ENCODE measurements at regions not wholly inside any gene's neighbourhood (a gene's known extent, or its start where the extent isn't known, plus 50 kb on each side); places are given as distances from the start of the nearest gene placed in this dataset.

DNA sequence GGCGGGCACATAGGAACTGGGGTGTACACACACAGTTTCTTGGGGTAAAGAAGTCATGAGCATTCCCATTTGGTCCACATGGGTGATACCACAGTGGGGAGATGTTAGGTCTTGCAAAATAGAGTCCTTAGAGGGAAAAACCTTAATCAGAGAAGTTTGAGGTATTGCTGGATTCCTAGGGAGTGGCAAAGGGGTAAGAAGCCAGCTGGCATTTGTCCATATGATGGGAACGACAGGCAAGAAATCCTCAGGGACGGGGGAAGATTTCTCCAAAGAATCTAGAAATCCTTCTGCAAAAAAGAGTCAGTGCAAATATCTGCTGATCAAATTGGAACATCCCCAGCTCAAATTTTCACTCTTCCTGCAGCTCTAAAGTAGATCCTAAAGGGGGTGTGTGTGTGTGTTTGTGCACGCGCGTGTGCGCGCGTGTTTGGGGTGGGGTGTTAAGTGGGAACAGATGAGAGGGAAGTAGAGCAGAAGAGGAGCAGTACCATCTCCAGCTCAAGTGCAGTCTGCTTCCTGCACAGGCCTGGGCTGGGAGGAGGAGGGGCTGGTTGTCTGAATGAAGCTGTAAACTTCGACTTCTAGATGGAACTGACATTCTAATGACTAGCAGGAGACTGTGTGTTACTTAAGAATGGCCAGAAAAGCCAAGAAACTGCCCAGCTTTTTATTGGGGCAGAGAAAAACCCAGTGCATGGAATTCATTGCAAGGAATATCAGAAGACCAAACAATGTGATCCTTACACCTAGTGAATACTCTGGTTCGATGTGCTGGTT lies 168.0 kb downstream of the SPP2 start:
- Histone ChIP-seq H3K36me3 (no peaks in the 10 kb centered on the region), H3K27ac (no peak overlapping the region), H3K27me3 (peaks cover 0 to 18% (median 13%) of the 10 kb centered on the region in 7 donors), H3K4me3 (no peak overlapping the region), H3K4me1 (no peaks in the 10 kb centered on the region), H3K9me3 (no peaks in the 10 kb centered on the region)
- DNase-seq (no peak), ATAC-seq (no peak)
- WGBS, 2 donors = 49 to 50% methylated on average over 11 of the region's 11 CpGs
- intact Hi-C loops (cut with DNase I) = no loop called here
- TF ChIP-seq, protein P1, sequence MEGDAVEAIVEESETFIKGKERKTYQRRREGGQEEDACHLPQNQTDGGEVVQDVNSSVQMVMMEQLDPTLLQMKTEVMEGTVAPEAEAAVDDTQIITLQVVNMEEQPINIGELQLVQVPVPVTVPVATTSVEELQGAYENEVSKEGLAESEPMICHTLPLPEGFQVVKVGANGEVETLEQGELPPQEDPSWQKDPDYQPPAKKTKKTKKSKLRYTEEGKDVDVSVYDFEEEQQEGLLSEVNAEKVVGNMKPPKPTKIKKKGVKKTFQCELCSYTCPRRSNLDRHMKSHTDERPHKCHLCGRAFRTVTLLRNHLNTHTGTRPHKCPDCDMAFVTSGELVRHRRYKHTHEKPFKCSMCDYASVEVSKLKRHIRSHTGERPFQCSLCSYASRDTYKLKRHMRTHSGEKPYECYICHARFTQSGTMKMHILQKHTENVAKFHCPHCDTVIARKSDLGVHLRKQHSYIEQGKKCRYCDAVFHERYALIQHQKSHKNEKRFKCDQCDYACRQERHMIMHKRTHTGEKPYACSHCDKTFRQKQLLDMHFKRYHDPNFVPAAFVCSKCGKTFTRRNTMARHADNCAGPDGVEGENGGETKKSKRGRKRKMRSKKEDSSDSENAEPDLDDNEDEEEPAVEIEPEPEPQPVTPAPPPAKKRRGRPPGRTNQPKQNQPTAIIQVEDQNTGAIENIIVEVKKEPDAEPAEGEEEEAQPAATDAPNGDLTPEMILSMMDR (IDR thresholded peaks at IDR 0.05) = no peak

DNA sequence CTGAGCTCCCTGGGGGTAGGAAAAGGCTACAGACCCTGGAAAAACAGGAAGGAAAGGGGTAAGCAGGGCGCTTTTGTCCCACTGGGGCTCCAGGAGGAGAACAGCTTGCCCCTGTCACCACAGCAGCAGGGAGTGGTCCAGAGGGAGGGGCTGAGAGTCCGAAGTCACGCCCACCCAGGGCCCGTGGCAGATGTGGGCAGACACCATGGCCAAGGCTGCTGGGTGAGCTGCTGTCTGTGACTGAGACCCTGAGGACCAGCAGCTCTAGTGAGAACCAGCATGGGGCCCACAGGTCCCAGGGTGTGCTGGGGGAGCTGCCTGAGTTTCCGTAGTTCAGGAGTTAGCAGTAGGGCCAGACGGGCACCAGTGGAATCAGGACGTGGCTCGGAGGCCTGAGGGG lies 162.0 kb downstream of the SPP2 start:
- H3K4me1 ChIP-seq = peaks cover 0 to 10% (median 0%) of the 10 kb centered on the region in 9 donors
- no peak for DNase-seq
- intact Hi-C loops (cut with DNase I) = no loop called here
- peak in 3 of 8 donors; percentile 12 to 30 (median 29) for ATAC-seq
- H3K4me3 ChIP-seq = no peak overlapping the region
- no peak overlapping the region for H3K27ac ChIP-seq
- H3K36me3 ChIP-seq = no peaks in the 10 kb centered on the region
- peaks cover 0 to 14% (median 10%) of the 10 kb centered on the region in 7 donors for H3K27me3 ChIP-seq
- peaks cover 0 to 3% (median 0%) of the 10 kb centered on the region in 11 donors for H3K9me3 ChIP-seq
- WGBS, 2 donors = 65 to 71% methylated on average over 8 of the region's 8 CpGs
- TF ChIP-seq, protein P1 (IDR thresholded peaks at IDR 0.05) = no peak

DNA sequence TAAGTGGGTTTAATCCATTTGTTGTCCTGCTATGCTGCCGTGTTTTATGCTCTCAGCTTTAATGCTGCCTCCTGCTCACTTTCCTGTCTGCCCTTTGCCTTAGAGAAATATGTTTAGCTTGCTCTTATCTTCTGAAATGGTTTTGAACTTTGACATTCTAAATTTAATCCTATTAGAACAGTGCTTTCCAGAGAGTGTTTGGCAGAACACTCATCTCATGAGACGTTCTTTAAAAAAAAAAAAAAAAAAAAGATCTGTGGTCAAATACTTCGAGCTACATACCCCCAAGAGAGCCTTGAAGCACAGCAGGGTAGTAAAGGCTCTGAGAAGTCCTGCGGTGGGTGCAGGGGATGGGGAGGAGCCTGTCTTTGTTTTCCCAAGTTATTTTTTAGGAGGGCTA lies 161.3 kb downstream of the SPP2 start:
- DNase-seq = no peak
- Histone ChIP-seq H3K9me3 (peaks cover 0 to 7% (median 0%) of the 10 kb centered on the region in 11 donors), H3K36me3 (no peaks in the 10 kb centered on the region), H3K27ac (no peak overlapping the region), H3K27me3 (peaks cover 0 to 13% (median 4%) of the 10 kb centered on the region in 7 donors), H3K4me1 (peaks cover 0 to 10% (median 0%) of the 10 kb centered on the region in 9 donors), H3K4me3 (no peak overlapping the region)
- WGBS, 2 donors = 22 to 28% methylated on average over 4 of the region's 4 CpGs
- TF ChIP-seq, protein P1 (IDR thresholded peaks at IDR 0.05) = no peak
- peak in 2 of 8 donors; percentile 41 to 70 for ATAC-seq
- intact Hi-C loops (cut with DNase I) = no loop called here

DNA sequence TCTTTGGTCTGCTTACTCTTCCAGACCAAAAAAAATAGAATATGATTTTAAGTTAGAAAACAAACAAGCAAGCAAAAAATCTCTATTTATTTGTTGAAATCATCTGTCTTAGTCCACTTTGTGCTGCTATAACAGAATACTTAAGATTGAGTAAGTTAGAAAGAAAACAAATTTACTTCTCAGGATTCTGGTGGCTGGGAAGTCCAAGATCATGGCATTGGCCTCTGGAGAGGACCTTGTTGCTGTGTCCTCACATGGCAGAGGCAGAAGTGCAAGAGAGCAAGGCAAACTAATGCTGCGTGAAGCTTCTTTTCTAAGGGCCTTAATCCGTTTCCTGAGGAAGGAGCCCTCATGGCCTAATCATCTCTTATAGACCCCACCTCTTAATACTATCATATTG lies 156.2 kb downstream of the SPP2 start:
- ATAC-seq (no peak), DNase-seq (no peak)
- Histone ChIP-seq H3K27me3 (no peaks in the 10 kb centered on the region), H3K4me3 (no peak overlapping the region), H3K36me3 (no peaks in the 10 kb centered on the region), H3K9me3 (peaks cover 0 to 11% (median 0%) of the 10 kb centered on the region in 11 donors), H3K4me1 (peaks cover 0 to 7% (median 0%) of the 10 kb centered on the region in 9 donors), H3K27ac (no peak overlapping the region)
- WGBS, 2 donors = 87 to 92% methylated on average over 2 of the region's 2 CpGs
- intact Hi-C loops (cut with DNase I) = no loop called here
- TF ChIP-seq, protein P1 (IDR thresholded peaks at IDR 0.05) = no peak

Data from heart right ventricle (tissue), 16 donors.